ENCODE measurements at regions not wholly inside any gene's neighbourhood (a gene's known extent, or its start where the extent isn't known, plus 50 kb on each side); places are given as distances from the start of the nearest gene placed in this dataset.

GRCh38 chr2:12060886-12061285 is 314.5 kb downstream of the LPIN1 start:
- TF ChIP-seq CTCF (IDR thresholded peaks at IDR 0.05) (no peak), POLR2A (IDR thresholded peaks at IDR 0.05) (no peak)

Data from right lobe of liver (tissue), 4 donors.